Liver (tissue), 3 donors: ENCODE measurements at regions not wholly inside any gene's neighbourhood (a gene's known extent, or its start where the extent isn't known, plus 50 kb on each side); places are given as distances from the start of the nearest gene placed in this dataset.

Source experiments
- ATF3 ChIP-seq: IDR thresholded peaks from 2 replicates; pipeline ENCODE4 v1.6.1; 2016; ENCODE audit warnings: antibody characterized with exemption
- CTCF ChIP-seq: fragments of 150-350 bp; IDR thresholded peaks from 2 replicates; pipeline ENCODE4 v1.5.1; 2017; ENCODE audit warnings: improper control_type of control experiment, low read depth, low read length; ENCODE audit not compliant: missing input control
- GABPA ChIP-seq, 2 donors: IDR thresholded peaks in 1 of 2; conservative IDR thresholded peaks in 1 of 2; 2 replicates each; pipeline ENCODE4 v1.6.1; 2016; ENCODE audit warnings: antibody characterized with exemption in 2 of 2, mild to moderate bottlenecking in 1 of 2, moderate library complexity in 1 of 2
- JUND ChIP-seq, 2 donors: IDR thresholded peaks; 2 replicates each; pipeline ENCODE4 v1.6.1; 2016; ENCODE audit warnings: antibody characterized with exemption in 2 of 2
- MAX ChIP-seq: IDR thresholded peaks from 2 replicates; pipeline ENCODE4 v1.6.1; 2016; ENCODE audit warnings: antibody characterized with exemption
- NR2F2 ChIP-seq: IDR thresholded peaks from 2 replicates; pipeline ENCODE4 v1.6.1; 2016; ENCODE audit warnings: antibody characterized with exemption
- RAD21 ChIP-seq, 2 donors: IDR thresholded peaks; 2 replicates each; pipeline ENCODE4 v1.6.1; 2016; ENCODE audit warnings: antibody characterized with exemption in 2 of 2, mild to moderate bottlenecking in 2 of 2
- REST ChIP-seq: IDR thresholded peaks from 2 replicates; pipeline ENCODE4 v1.6.1; 2016; ENCODE audit warnings: antibody characterized with exemption, mild to moderate bottlenecking
- SP1 ChIP-seq: IDR thresholded peaks from 2 replicates; pipeline ENCODE4 v1.6.1; 2018; ENCODE audit warnings: antibody characterized with exemption, mild to moderate bottlenecking
- TAF1 ChIP-seq: conservative IDR thresholded peaks from 2 replicates; pipeline ENCODE4 v1.6.1; 2016; ENCODE audit warnings: antibody characterized with exemption, mild to moderate bottlenecking
- donor health status: healthy.
- donor health status: healthy.

GRCh38 chr3:103711670-103712069 lies 1276.9 kb downstream of the ZPLD1 start:
- TF ChIP-seq ATF3 (no peak), CTCF (no peak), GABPA (IDR thresholded peaks at IDR 0.05 in 1 of 2, conservative IDR thresholded peaks at IDR 0.05 in 1 of 2) (no peak), RAD21 (IDR thresholded peaks at IDR 0.05) (no peak), REST (no peak), JUND (IDR thresholded peaks at IDR 0.05) (no peak), SP1 (no peak), MAX (no peak), NR2F2 (no peak), TAF1 (no peak)
